ENCODE measurements at regions not wholly inside any gene's neighbourhood (a gene's known extent, or its start where the extent isn't known, plus 50 kb on each side); places are given as distances from the start of the nearest gene placed in this dataset.
"Not testable (repeated sequence)": the region's sequence is repeated elsewhere in the genome, so short reads cannot be mapped to it uniquely, and the experiment has no call there.

- DNase-seq (ENCODE audit: extremely low read depth, low read depth) = no peak
- no peak for TF ChIP-seq CTCF (IDR thresholded peaks at IDR 0.05; ENCODE audit: low read depth, low read length, missing control alignments)
- H3K4me3 ChIP-seq (replicated peaks; ENCODE audit: low read depth, low read length) = no peak overlapping the region
Measured at GRCh38 chr4:128428397-128428796, 140.8 kb upstream of the PGRMC2 start.

GRCh38 chr4:128427832-128428366 lies 140.3 kb upstream of the PGRMC2 start:
- TF ChIP-seq CTCF (IDR thresholded peaks at IDR 0.05; ENCODE audit: low read depth, low read length, missing control alignments) = peak; percentile 36
- no peak overlapping the region for H3K4me3 ChIP-seq (replicated peaks; ENCODE audit: low read depth, low read length)
- peak; percentile 47 for DNase-seq (ENCODE audit: extremely low read depth, low read depth)

- TF ChIP-seq CTCF (IDR thresholded peaks at IDR 0.05; ENCODE audit: low read depth, low read length, missing control alignments) = no peak
- DNase-seq (ENCODE audit: extremely low read depth, low read depth) = no peak
- H3K4me3 ChIP-seq (replicated peaks; ENCODE audit: low read depth, low read length) = no peak overlapping the region
Measured at GRCh38 chr4:128424527-128425497, 137.2 kb upstream of the PGRMC2 start.

GRCh38 chr4:128422296-128422695 lies 134.7 kb upstream of the PGRMC2 start:
- DNase-seq (ENCODE audit: extremely low read depth, low read depth); H3K4me3 ChIP-seq (replicated peaks; ENCODE audit: low read depth, low read length): not testable (repeated sequence)

GRCh38 chr4:128416921-128417320 lies 129.3 kb upstream of the PGRMC2 start:
- DNase-seq (ENCODE audit: extremely low read depth, low read depth) = no peak
- no peak overlapping the region for H3K4me3 ChIP-seq (replicated peaks; ENCODE audit: low read depth, low read length)

GRCh38 chr4:128410037-128410436 lies 122.4 kb upstream of the PGRMC2 start:
- no peak for TF ChIP-seq CTCF (IDR thresholded peaks at IDR 0.05; ENCODE audit: low read depth, low read length, missing control alignments)
- H3K4me3 ChIP-seq (replicated peaks; ENCODE audit: low read depth, low read length) = no peak overlapping the region
- no peak for DNase-seq (ENCODE audit: extremely low read depth, low read depth)

More at GRCh38 chr4:128416921-128417320, 129.3 kb upstream of the PGRMC2 start:
- no peak for TF ChIP-seq CTCF (IDR thresholded peaks at IDR 0.05; ENCODE audit: low read depth, low read length, missing control alignments)

GRCh38 chr4:128403586-128403985 lies 116.0 kb upstream of the PGRMC2 start:
- TF ChIP-seq CTCF (IDR thresholded peaks at IDR 0.05; ENCODE audit: low read depth, low read length, missing control alignments) = no peak
- no peak overlapping the region for H3K4me3 ChIP-seq (replicated peaks; ENCODE audit: low read depth, low read length)
- no peak for DNase-seq (ENCODE audit: extremely low read depth, low read depth)

Measured in HFF-Myc (cell line).